ENCODE measurements at regions not wholly inside any gene's neighbourhood (a gene's known extent, or its start where the extent isn't known, plus 50 kb on each side); places are given as distances from the start of the nearest gene placed in this dataset.

DNA sequence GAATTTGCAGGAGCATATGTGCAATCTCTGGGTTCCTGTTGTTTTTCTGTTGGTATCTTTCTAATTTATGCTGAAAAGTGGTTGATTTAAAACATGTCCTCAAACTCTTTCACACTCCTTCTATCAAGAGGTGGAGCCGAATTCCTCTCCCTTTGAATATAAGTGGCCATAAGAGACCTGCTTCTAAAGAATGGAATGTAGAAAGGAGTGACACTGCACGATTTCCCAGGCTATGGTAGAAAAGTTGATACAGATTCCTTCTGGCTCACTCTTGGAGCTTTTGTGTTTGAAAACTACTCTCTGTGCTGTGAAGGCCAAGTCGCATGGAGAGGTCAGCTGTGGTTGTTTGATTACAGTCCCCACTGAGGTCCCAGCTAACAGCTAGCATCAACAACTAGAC is 613.2 kb downstream of the ETNK1 start:
- no peaks in the 10 kb centered on the region for H3K9me2 ChIP-seq (ENCODE audit: insufficient read depth, low read length)
- no peak overlapping the region for H3K4me3 ChIP-seq (ENCODE audit: low read depth, low read length, poor library complexity, severe bottlenecking)
- intact Hi-C loops (cut with micrococcal nuclease; ENCODE audit: unreplicated experiment): no loop called here
- no peaks in the 10 kb centered on the region for H3K36me3 ChIP-seq (ENCODE audit: insufficient read depth, low read length)
- H3K4me1 ChIP-seq (ENCODE audit: insufficient read depth, low read length, poor library complexity, severe bottlenecking): no peaks in the 10 kb centered on the region
- H3K27ac ChIP-seq (ENCODE audit: low read depth, low read length, poor library complexity, severe bottlenecking): no peak overlapping the region
- no peak overlapping the region for H2AFZ ChIP-seq (ENCODE audit: low read length)
- no peak overlapping the region for H3K4me2 ChIP-seq (ENCODE audit: low read length)
- H3K9me3 ChIP-seq (ENCODE audit: low read length): no peaks in the 10 kb centered on the region
- no peaks in the 10 kb centered on the region for H4K20me1 ChIP-seq (ENCODE audit: insufficient read depth, low read length)
- no TSS peak for BruUV-seq (replicated peaks)
- no peak for TF ChIP-seq EZH2phosphoT487 (IDR thresholded peaks at IDR 0.05; ENCODE audit: borderline replicate concordance, low read depth, low read length)
- TF ChIP-seq, protein P1, sequence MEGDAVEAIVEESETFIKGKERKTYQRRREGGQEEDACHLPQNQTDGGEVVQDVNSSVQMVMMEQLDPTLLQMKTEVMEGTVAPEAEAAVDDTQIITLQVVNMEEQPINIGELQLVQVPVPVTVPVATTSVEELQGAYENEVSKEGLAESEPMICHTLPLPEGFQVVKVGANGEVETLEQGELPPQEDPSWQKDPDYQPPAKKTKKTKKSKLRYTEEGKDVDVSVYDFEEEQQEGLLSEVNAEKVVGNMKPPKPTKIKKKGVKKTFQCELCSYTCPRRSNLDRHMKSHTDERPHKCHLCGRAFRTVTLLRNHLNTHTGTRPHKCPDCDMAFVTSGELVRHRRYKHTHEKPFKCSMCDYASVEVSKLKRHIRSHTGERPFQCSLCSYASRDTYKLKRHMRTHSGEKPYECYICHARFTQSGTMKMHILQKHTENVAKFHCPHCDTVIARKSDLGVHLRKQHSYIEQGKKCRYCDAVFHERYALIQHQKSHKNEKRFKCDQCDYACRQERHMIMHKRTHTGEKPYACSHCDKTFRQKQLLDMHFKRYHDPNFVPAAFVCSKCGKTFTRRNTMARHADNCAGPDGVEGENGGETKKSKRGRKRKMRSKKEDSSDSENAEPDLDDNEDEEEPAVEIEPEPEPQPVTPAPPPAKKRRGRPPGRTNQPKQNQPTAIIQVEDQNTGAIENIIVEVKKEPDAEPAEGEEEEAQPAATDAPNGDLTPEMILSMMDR (conservative IDR thresholded peaks at IDR 0.05; ENCODE audit: low read length): no peak
- ChIA-PET POLR2A (no interaction called here), CTCF (ENCODE audit: unreplicated experiment) (no interaction called here)
- H3K79me2 ChIP-seq (ENCODE audit: insufficient read depth, low read depth, low read length): no peaks in the 10 kb centered on the region
- no peak for DNase-seq (ENCODE audit: low spot score)

DNA sequence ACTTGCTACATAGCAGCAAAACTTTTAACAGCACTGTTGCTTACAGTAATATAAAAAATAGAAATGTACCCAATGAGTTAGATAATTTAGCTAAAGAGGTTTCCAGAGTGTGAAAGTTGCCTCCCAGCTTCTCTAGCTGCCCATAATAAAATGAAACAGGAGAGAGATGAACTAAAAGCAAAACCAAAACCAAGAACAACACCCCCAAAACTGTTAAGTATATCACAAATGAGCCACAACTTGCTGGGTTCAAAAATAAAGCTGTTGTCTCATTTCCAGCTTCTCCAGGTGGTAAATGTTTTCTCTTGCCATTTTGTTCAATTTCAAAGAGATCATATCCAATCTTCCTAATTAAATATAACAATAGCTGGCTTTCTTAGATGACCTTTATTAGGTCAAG is 614.0 kb downstream of the ETNK1 start:
- H3K9me3 ChIP-seq (ENCODE audit: low read length): no peaks in the 10 kb centered on the region
- H3K9me2 ChIP-seq (ENCODE audit: insufficient read depth, low read length): no peaks in the 10 kb centered on the region
- DNase-seq (ENCODE audit: low spot score): no peak
- no peaks in the 10 kb centered on the region for H4K20me1 ChIP-seq (ENCODE audit: insufficient read depth, low read length)
- no peak overlapping the region for H3K4me2 ChIP-seq (ENCODE audit: low read length)
- no peak overlapping the region for H3K4me3 ChIP-seq (ENCODE audit: low read depth, low read length, poor library complexity, severe bottlenecking)
- ChIA-PET POLR2A (no interaction called here), CTCF (ENCODE audit: unreplicated experiment) (no interaction called here)
- no peaks in the 10 kb centered on the region for H3K79me2 ChIP-seq (ENCODE audit: insufficient read depth, low read depth, low read length)
- no peak overlapping the region for H3K27ac ChIP-seq (ENCODE audit: low read depth, low read length, poor library complexity, severe bottlenecking)
- no peak overlapping the region for H2AFZ ChIP-seq (ENCODE audit: low read length)
- intact Hi-C loops (cut with micrococcal nuclease; ENCODE audit: unreplicated experiment): no loop called here
- H3K36me3 ChIP-seq (ENCODE audit: insufficient read depth, low read length): no peaks in the 10 kb centered on the region
- TF ChIP-seq, protein P1 (conservative IDR thresholded peaks at IDR 0.05; ENCODE audit: low read length): no peak
- TF ChIP-seq EZH2phosphoT487 (IDR thresholded peaks at IDR 0.05; ENCODE audit: borderline replicate concordance, low read depth, low read length): no peak
- no peaks in the 10 kb centered on the region for H3K4me1 ChIP-seq (ENCODE audit: insufficient read depth, low read length, poor library complexity, severe bottlenecking)
- BruUV-seq (replicated peaks): no TSS peak

DNA sequence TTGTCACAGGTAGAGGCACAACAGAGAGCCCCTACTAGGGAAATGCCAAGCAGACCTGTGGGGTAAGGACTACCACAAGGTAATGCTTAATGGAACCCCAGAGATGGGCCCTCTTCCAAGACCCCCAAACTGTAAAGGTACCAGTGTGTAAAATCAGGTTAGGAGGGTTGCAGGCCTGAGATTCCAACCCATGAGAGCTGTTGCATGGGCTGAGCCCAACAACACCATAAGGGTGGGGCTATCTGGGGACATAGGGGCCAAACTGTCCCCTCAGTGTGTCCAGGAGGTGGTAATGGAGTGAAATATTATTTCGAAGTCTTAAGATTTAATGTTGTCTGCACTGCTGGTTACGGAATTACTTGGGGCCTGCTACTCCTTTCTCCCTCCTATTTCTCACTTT is 620.2 kb downstream of the ETNK1 start:
- ChIA-PET POLR2A (no interaction called here), CTCF (ENCODE audit: unreplicated experiment) (no interaction called here)
- H3K27ac ChIP-seq (ENCODE audit: low read depth, low read length, poor library complexity, severe bottlenecking): no peak overlapping the region
- TF ChIP-seq, protein P1 (conservative IDR thresholded peaks at IDR 0.05; ENCODE audit: low read length): no peak
- no peak for TF ChIP-seq EZH2phosphoT487 (IDR thresholded peaks at IDR 0.05; ENCODE audit: borderline replicate concordance, low read depth, low read length)
- H3K79me2 ChIP-seq (ENCODE audit: insufficient read depth, low read depth, low read length): no peaks in the 10 kb centered on the region
- no peak overlapping the region for H2AFZ ChIP-seq (ENCODE audit: low read length)
- H3K9me2 ChIP-seq (ENCODE audit: insufficient read depth, low read length): no peaks in the 10 kb centered on the region
- no peak overlapping the region for H3K4me2 ChIP-seq (ENCODE audit: low read length)
- no peaks in the 10 kb centered on the region for H3K36me3 ChIP-seq (ENCODE audit: insufficient read depth, low read length)
- intact Hi-C loops (cut with micrococcal nuclease; ENCODE audit: unreplicated experiment): no loop called here
- H3K9me3 ChIP-seq (ENCODE audit: low read length): no peaks in the 10 kb centered on the region
- no peak overlapping the region for H3K4me3 ChIP-seq (ENCODE audit: low read depth, low read length, poor library complexity, severe bottlenecking)
- no peaks in the 10 kb centered on the region for H4K20me1 ChIP-seq (ENCODE audit: insufficient read depth, low read length)
- BruUV-seq (replicated peaks): no TSS peak
- DNase-seq (ENCODE audit: low spot score): no peak
- no peaks in the 10 kb centered on the region for H3K4me1 ChIP-seq (ENCODE audit: insufficient read depth, low read length, poor library complexity, severe bottlenecking)
